Body of pancreas (tissue), 4 donors: ENCODE measurements at regions not wholly inside any gene's neighbourhood (a gene's known extent, or its start where the extent isn't known, plus 50 kb on each side); places are given as distances from the start of the nearest gene placed in this dataset.

Source experiments
- ATAC-seq: fragments of 150-250 bp; one replicate; pipeline ENCODE4 v1.9.1; 2016
- DNase-seq, 4 donors: peaks; one replicate each; pipeline ENCODE4 v3.0.0-alpha.2; 2019
- H3K27ac ChIP-seq, 4 donors: fragments of 200-600 bp; sonication (generic); 1 replicate in 3 of 4; 2 replicates in 1 of 4; pipeline versions ENCODE4 v1.5.1 to v1.6.1; 2016 to 2019; ENCODE audit warnings: mild to moderate bottlenecking in 1 of 4, mixed read lengths in 1 of 4, moderate library complexity in 1 of 4
- H3K27me3 ChIP-seq, 2 donors: fragments of 200-600 bp; sonication (generic); one replicate each; pipeline ENCODE4 v1.6.0; 2016; ENCODE audit warnings: mild to moderate bottlenecking in 1 of 2
- H3K36me3 ChIP-seq, 2 donors: fragments of 200-600 bp; sonication (generic); replicated peaks in 1 of 2; 2 replicates each; pipeline ENCODE4 v1.5.1; 2016; ENCODE audit warnings: low read depth in 2 of 2; ENCODE audit not compliant: insufficient read depth in 1 of 2
- H3K4me1 ChIP-seq: fragments of 200-600 bp; sonication (generic); one replicate; pipeline ENCODE4 v1.6.0; 2016
- H3K4me3 ChIP-seq, 2 donors: fragments of 200-600 bp; sonication (generic); 1 replicate in 1 of 2; 2 replicates in 1 of 2; pipeline ENCODE4 v1.5.1; 2016 to 2019
- H3K9me3 ChIP-seq, 3 donors: fragments of 200-600 bp; sonication (generic); 1 replicate in 2 of 3; 2 replicates in 1 of 3; pipeline ENCODE4 v1.5.1; 2016
- POLR2A ChIP-seq, 3 donors: fragments of 450-650 bp; IDR thresholded peaks; one replicate each; pipeline ENCODE4 v1.6.1; 2016; ENCODE audit warnings: antibody characterized with exemption in 3 of 3, mild to moderate bottlenecking in 2 of 3
- WGBS, 2 donors: methylation state at CpG; one replicate each; pipeline ENCODE4 v1.1.5; 2017; 5-methylcytosine and 5-hydroxymethylcytosine counted together
- intact Hi-C: fragments of 100-400 bp; cut with DNase I; formaldehyde crosslinking; loops from one replicate; pipeline ENCODE4 v1.15.1; 2023
- TF ChIP-seq, protein P1 (sequence below), 7 experiments: fragments of 450-650 bp in 4 of 7; fragments of 200-600 bp in 3 of 7; sonication (generic) in 3 of 7; IDR thresholded peaks; one replicate each; pipeline ENCODE4 v1.5.1; 2016 to 2019; ENCODE audit warnings: antibody characterized with exemption in 7 of 7

DNA sequence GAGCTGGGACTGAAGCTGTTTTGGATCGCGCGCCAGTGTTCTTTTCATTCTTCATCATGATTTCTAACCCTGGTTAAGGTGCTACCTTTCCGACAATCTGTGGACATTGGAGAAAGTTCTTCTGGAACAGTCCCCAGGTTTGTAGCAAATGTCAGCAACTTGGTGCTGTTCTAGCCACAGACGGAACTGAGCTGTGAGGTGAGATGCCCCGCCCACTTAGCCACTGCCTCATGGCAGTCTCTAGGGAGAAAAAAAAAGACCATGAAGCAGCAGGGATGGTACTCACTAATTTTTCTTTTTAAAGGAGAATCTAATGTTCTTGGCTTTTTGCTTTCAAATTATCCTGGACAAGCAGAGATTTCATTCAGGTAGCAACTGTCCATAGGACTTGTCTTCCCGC lies 72.1 kb upstream of the STK32A start:
- no peak for ATAC-seq
- H3K9me3 ChIP-seq: no peaks in the 10 kb centered on the region

DNA sequence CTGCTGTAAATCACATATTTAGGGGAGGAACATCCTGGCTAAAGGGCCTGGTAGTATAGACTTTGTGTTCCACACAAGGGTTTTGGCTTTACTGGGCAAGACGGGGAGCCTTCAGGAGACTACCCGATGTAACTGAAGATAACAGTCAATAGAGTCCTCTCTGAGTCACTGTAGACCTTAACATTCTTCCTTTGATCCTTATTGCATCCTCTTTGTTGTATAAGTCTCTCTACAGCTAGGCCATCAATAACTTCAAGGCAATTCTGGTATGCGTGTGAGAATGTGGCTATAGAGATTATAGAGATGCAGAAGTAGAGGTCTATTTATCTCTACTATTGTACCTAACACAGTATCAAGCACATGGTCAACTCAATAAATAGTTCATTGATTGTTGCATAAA lies 67.3 kb upstream of the STK32A start:
- no peak overlapping the region for H3K4me3 ChIP-seq
- ATAC-seq (no peak), DNase-seq (no peak)
- H3K27ac ChIP-seq: no peak overlapping the region
- H3K36me3 ChIP-seq: no peaks in the 10 kb centered on the region
- intact Hi-C loops: no loop called here
- H3K9me3 ChIP-seq: no peaks in the 10 kb centered on the region
- TF ChIP-seq, protein P1, sequence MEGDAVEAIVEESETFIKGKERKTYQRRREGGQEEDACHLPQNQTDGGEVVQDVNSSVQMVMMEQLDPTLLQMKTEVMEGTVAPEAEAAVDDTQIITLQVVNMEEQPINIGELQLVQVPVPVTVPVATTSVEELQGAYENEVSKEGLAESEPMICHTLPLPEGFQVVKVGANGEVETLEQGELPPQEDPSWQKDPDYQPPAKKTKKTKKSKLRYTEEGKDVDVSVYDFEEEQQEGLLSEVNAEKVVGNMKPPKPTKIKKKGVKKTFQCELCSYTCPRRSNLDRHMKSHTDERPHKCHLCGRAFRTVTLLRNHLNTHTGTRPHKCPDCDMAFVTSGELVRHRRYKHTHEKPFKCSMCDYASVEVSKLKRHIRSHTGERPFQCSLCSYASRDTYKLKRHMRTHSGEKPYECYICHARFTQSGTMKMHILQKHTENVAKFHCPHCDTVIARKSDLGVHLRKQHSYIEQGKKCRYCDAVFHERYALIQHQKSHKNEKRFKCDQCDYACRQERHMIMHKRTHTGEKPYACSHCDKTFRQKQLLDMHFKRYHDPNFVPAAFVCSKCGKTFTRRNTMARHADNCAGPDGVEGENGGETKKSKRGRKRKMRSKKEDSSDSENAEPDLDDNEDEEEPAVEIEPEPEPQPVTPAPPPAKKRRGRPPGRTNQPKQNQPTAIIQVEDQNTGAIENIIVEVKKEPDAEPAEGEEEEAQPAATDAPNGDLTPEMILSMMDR (IDR thresholded peaks at IDR 0.05): no peak
- no peak for TF ChIP-seq POLR2A (IDR thresholded peaks at IDR 0.05)
- H3K27me3 ChIP-seq: no peaks in the 10 kb centered on the region
- WGBS, 2 donors: 78 to 79% methylated on average over 3 of the region's 3 CpGs
- H3K4me1 ChIP-seq: peaks cover 25% of the 10 kb centered on the region

More for the DNA sequence above, 72.1 kb upstream of the STK32A start:
- DNase-seq: no peak
- intact Hi-C loops: no loop called here
- Histone ChIP-seq H3K27ac (no peak overlapping the region), H3K4me3 (no peak overlapping the region), H3K36me3 (no peaks in the 10 kb centered on the region), H3K4me1 (no peaks in the 10 kb centered on the region), H3K27me3 (no peaks in the 10 kb centered on the region)
- TF ChIP-seq, protein P1 (IDR thresholded peaks at IDR 0.05): no peak
- TF ChIP-seq POLR2A (IDR thresholded peaks at IDR 0.05): no peak
- 85 to 86% methylated on average over 7 of the region's 7 CpGs for WGBS, 2 donors

DNA sequence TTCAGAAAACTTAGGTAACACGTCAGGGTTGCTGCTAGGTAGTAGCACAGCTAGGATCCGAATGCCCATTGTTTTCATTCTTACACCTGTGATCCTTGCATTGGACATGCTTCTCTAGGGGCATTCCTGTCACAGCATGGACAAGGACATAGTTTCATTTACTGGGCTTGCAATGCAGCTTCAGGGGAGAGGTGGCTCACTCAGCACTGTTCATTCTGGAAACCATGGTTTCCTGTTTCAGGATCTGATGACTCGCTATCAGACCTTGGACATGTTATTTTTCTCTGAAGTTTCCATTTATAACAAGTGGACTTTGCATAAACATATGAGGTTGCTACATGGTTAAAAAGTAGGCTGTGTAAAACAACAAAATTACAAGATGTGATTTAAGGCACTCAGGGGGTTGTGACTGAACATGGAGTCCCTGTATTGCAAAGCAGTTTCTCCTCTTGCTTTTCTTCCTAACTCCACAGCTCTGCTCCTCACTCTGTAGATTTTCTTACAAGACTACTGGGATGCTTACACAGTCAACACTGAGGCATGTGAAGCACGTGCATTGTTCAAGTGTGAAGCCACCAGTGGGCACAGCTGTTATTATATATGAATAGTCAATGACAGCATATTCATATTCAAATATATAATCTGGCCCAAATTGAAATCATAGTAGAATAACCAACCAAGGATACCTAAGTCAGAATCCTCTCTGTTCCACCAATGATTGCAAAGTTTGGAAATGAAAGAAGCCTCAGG lies 66.1 kb upstream of the STK32A start:
- Histone ChIP-seq H3K27ac (peak overlapping the region in 2 of 4 donors; percentile 43 to 56), H3K27me3 (no peaks in the 10 kb centered on the region), H3K4me1 (peaks cover 25% of the 10 kb centered on the region), H3K9me3 (no peaks in the 10 kb centered on the region), H3K36me3 (no peaks in the 10 kb centered on the region), H3K4me3 (no peak overlapping the region)
- 61 to 65% methylated on average over 4 of the region's 4 CpGs for WGBS, 2 donors
- intact Hi-C loops: no loop called here
- no peak for ATAC-seq
- no peak for DNase-seq
- TF ChIP-seq POLR2A (IDR thresholded peaks at IDR 0.05): no peak
- TF ChIP-seq, protein P1 (IDR thresholded peaks at IDR 0.05): no peak

DNA sequence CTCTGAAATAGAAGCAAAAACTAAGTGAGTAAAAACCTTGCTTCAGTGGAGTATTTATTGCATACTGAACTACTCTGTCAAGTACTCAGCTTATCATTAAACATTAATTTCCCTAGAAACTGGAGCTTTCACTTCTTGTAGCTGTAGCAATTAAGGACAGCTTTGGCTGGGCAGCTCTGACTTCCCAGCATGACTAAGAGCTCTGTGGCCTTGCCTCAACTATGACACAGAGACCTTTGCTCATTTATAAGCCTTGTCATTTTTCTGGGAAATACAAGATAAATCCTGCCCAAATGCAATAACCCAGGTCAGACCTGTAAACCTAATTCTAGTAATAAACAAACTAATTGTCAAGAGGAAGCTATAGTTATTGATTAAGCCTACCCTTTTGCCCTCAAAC lies 65.4 kb upstream of the STK32A start:
- ATAC-seq (peak; percentile 81), DNase-seq (peak in 3 of 4 donors; percentile 24 to 55 (median 46))
- intact Hi-C loops: no loop called here
- H3K36me3 ChIP-seq: no peaks in the 10 kb centered on the region
- peak overlapping the region in 3 of 4 donors; percentile 22 to 56 (median 43) for H3K27ac ChIP-seq
- H3K4me3 ChIP-seq: no peak overlapping the region
- H3K4me1 ChIP-seq: peaks cover 25% of the 10 kb centered on the region
- no peaks in the 10 kb centered on the region for H3K27me3 ChIP-seq
- H3K9me3 ChIP-seq: no peaks in the 10 kb centered on the region
- TF ChIP-seq POLR2A (IDR thresholded peaks at IDR 0.05): no peak
- TF ChIP-seq, protein P1 (IDR thresholded peaks at IDR 0.05): no peak

DNA sequence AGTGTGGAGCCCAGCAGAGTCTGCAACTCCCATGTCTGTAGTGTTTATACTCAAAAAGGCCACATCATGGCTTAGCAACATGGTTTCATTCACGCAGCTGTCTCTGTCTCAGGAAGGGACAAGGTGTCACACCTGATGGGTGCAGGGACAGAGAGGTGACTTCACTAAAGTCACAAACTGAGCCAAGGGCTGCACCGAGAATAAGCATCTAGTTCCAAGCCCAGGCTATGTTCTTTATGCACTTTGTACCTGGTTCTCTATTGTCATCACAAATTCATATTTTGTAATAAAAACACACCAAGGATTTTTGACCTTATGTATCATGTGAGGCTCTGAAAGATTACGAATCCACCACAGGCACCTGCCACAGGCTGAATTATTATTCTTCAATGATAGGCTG lies 64.9 kb upstream of the STK32A start:
- Histone ChIP-seq H3K36me3 (no peaks in the 10 kb centered on the region), H3K27me3 (no peaks in the 10 kb centered on the region), H3K4me3 (no peak overlapping the region), H3K9me3 (no peaks in the 10 kb centered on the region), H3K27ac (peak overlapping the region in 3 of 4 donors; percentile 22 to 56 (median 43)), H3K4me1 (peaks cover 25% of the 10 kb centered on the region)
- no peak for DNase-seq
- ATAC-seq: no peak
- intact Hi-C loops: no loop called here
- TF ChIP-seq POLR2A (IDR thresholded peaks at IDR 0.05): no peak
- TF ChIP-seq, protein P1 (IDR thresholded peaks at IDR 0.05): no peak
- 58 to 59% methylated on average over 3 of the region's 3 CpGs for WGBS, 2 donors
